Right renal cortex interstitium (tissue), 3 donors: ENCODE measurements at regions not wholly inside any gene's neighbourhood (a gene's known extent, or its start where the extent isn't known, plus 50 kb on each side); places are given as distances from the start of the nearest gene placed in this dataset.

Experiments
- DNase-seq, 3 donors: peaks; one replicate each; pipeline ENCODE4 v3.0.0-alpha.2; 2013; ENCODE audit warnings: low read depth in 3 of 3, low spot score in 2 of 3

DNA sequence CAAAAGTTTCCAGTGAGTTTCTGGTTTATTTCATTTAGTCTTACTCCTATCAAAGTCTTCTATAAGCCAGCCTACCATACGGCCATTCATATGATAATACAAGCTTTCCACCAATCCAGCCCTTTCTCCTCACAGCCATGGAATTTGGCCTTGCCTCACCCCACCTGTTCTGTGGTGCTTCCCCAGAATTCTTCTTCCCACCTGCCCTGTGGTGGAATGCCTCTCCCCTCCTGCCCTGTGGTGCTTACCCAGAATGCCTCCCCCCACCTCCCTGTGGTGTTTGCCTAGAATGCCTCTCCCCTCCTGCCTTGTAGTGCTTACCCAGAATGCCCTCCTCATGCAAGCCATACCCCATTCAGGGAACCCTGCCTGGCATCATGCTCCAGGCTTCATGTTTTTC is 90.3 kb upstream of the APC start:
- DNase-seq = no peak

DNA sequence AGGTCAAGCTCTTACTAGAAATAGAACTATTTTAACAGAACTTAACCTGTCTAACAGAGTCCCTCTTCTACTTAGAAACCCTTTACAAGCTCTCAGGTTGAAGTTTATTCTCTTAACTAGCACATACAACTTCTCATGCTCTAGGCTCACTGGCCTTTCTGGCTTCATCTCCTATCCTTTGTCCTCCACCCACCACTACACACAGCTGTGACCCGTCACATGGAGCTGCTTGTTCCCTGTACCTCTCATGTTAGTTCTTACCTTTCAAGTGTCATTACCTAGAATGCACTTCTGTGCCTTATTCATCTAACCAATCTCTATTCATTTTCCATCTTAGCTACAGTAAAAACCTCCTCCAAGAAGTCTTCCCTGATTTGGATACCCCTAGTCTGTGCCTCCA is 89.4 kb upstream of the APC start:
- no peak for DNase-seq

DNA sequence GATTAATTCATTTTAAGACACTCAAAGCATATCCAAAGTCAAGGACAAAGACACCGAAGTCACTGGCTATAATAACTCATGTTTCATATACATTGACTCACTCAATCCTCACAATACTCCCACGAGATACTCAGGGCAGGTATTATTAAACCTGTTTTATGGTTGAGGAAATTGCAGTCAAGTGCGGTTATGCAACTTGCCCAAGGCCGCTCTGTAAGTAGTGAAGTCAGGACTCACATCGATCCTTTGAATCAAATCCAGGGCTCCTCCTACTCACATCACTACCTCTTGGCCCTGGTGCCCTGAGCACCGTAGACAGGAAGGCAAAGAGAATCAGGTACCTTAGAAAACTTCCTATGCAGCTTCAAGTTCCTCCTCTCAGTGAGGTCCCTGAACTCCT is 87.8 kb upstream of the APC start:
- DNase-seq = no peak

DNA sequence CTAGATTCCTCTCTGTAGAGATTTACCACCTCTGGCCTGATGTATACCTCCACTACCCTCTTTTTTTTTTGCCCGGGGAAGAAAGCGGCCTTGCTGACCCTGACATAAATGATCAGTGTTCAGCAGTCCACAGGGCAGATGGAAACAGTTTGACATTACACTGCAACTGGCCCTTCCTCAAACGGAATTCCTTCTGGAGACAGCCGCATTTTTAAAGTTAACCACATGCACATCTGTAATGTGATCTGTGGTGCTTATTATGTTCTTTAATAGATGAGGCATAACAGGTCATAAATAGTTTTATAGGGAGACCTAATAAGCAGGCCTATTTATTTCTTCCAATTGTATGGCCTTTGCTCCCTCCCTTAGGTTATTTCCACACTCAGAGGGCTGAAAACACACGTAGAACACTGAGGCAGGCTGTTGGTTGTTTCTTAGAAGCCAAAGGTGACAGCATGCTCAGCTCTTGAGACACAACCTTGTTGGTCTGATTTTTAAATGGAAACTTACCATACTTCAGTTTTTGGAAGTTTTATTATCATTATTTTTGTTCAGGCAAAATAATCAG is 84.0 kb upstream of the APC start:
- DNase-seq = no peak

DNA sequence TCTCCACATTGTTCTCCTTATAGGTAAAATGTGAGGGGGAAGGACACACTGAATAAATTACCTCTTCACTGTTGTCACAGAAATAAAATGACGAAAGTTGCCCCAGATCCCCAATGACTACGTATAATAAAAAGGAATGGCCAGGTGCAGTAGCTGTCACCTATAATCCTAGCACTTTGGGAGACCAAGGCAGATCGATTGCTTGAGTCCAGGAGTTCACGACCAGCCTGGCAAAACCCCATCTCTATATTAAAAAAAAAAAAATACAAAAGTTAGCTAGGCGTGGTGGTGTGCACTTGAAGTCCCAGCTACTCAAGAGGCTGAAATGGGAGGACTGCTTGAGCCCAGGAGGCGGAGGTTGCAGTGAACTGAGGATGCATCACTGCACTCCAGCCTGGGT is 82.2 kb upstream of the APC start:
- no peak for DNase-seq

DNA sequence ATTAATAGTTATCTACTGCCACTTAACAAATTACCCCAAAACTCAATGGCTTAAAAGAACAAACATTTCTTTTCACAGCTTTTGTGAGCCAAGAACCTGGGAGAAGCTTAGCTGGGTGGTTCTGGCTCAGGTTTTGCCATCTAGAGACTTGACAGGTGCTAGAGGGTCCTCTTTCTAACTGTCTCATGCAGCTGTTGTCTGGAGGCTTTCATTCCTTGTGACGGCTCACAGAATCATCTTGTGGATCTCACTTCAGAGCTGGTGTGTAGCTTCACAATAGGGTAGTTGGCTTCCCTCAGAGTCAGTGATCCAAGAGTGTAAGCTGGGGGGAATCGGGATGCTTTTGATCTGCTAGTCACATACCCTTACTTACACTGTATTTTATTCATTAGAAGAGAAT is 81.2 kb upstream of the APC start:
- DNase-seq = no peak

DNA sequence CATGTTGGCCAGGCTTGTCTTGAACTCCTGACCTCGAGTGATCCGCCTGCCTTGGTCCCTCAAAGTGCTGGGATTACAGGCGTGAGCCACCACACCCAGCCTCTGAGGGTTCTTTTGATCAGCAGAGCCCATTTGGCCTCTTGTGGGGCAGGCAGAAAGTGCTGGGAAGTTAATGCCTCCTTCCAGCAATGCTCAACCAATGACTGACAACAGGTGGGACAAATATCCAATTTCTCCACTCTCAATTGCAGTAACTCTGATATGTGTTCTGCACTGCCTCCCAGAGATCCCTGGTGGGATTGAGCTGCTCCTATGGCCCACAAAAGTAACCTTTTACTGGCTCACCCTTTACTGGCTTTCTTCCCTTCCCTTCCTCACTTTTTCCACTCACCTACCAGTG is 79.9 kb upstream of the APC start:
- no peak for DNase-seq

DNA sequence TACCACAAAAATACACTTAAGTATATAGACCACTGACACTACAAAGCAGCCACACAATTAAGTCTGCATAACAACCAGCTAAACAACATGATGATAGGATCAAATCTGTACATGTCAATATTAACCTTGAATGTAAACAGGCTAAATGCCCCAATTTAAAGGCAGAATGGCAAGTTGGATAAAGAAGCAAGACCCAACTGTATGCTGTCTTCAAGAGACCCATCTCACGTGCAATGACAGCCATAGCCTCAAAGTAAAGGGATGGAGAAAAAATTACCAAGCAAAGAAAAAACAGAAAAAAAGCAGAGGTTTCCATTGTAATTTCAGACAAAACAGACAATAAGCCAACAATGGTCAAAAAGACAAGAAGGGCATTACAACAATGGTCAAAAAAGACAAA is 77.3 kb upstream of the APC start:
- DNase-seq = no peak

DNA sequence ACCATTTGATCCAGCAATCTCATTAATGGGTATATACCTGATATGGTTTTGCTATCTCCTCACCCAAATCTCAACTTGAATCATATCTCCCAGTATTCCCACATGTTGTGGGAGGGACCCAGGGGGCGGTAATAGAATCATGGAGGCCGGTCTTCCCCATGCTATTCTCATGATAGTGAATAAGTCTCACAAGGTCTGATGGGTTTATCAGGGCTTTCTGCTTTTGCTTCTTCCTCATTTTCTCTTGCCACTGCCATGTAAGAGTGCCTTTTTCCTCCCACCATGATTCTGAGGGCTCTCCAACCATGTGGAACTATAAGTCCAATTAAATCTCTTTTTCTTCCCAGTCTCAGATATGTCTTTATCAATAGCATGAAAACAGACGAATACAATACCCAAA is 74.5 kb upstream of the APC start:
- DNase-seq = no peak

DNA sequence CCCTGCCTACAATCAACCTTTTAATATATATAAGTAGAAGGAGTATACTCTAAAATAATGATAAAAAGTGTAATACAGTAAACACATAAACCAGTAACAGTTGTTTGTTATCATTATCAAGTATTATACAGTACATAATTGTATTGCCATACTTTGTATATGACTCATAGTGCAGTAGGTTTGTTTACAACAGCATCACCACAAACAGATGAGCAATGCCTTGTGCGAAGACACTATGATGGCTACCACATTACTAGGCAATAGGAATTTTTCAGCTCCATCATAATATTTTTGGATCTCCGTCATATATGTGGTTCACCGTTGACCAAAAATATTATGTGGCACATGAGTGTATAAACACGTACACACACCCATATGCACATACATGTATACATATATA is 69.7 kb upstream of the APC start:
- no peak for DNase-seq

DNA sequence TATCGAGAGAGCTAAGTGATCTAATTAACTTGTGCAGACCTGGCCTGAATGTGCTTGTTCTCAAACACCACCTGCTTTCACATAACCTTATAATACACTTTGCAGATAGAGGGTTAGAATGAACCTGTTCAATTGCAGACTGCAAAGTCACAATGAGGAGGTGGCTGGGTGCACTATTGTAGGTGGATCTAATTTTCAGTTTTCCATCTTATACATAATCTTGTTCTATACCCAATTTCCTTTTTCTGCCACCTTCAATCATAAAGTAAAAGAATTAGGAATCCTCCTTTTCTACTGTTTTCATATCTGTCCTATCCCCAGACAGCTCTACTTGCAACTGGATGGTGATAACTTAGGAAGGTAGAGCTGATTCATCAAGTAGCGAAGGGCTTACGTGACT is 68.8 kb upstream of the APC start:
- no peak for DNase-seq

DNA sequence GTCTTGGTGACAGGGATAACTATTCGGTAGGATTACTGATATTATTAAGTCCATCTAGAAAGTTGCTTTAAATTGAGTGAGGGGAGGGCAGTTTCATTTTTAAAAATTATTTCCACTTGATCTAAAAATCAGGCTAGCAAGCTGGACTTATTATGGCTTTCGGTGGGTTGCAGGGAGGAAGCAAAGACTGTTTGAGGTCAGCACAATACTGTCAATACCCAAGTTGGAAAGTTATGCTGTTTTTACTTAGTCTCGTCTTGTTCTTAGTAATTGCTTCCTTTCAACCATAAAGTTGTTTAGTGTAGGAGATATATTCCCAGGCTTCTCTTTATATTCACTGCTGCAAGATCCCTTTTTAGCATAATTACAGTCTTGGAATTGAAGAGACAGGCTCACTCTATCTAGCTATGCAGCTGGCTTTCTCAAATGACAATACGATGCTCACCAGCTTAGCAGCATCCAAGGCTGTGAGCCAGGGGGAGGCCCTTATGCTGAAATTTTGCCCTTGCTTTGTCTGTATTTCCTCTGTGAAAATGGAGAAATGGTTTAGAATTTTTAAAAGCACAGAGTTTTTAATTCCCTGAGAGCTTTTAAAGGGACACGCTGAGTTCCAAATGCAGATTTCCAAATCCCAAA is 68.2 kb upstream of the APC start:
- no peak for DNase-seq

DNA sequence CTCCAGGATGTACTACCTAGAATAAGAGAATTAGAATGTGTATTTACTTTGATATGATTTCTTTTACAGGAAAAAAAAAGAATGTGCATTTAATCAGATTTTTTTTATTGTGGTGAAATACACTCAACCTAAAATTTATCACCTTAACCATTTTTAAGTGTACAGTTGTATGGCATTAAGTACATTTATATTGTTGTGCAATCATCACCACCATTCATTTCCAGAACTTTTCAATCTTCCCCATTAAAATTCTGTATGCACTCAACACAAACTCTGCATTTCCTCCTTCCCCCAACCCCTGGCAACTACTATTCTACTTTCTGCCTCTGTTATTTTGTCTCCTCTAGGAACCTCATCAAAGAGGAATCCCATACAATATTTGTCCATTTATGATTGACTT is 66.0 kb upstream of the APC start:
- no peak for DNase-seq

DNA sequence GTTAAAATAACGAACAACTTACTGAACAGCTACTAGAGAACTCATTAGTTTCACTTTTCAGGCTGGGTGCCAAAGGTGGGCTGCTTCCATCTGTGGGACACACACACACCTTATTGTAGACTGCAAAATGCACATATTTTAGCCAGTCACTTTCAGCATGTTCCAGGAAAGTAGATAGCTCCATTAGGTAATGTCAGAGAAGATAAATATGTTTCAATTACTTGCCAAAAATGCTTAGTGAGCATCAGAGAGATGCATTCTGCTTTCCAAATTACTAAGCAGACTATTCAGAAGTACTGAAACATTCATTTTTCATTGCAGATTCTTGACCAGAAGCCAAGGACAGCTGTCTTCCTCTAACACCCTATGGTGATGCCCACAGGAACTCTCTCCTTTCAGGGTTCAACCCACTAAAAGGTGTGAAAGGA is 56.2 kb upstream of the APC start:
- no peak for DNase-seq

DNA sequence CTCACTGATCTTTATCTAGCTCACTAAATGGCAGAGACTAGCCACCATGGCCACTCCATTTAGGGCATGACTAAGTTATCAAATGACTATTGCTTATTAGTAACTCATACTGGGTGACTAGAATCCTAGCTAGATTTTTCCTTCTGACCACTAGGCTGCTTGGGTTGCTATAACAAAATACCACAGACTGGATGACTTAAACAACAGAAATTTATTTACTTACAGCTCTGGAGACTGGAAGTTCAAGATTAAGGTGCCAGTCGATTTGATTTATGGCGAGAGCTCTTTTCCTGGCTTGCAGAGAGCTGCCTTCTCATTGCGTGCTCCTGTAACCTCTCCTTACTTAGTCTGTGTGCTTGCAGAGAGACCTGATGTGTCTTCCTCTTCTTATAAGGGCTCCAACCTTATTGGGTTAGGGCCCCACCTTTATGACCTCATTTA is 55.0 kb upstream of the APC start:
- DNase-seq = no peak

DNA sequence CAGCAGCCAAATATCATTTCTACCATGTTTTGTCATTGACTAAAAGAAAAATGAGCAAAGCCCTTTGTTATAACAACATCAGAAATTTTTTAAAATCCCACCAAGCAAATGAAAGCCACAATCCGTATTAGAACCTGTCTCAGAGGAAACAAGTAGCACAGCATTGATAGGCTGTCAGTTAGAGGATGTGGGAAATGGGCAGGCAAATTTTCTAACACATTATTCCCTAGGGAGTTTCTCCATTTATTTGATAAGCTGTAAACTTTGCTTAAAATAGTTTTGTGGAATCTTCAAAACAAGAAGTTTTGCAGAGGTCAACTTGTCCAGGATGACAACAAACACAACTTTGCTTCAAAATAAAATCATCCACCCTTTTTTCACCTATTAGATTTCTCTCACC is 53.6 kb upstream of the APC start:
- no peak for DNase-seq

DNA sequence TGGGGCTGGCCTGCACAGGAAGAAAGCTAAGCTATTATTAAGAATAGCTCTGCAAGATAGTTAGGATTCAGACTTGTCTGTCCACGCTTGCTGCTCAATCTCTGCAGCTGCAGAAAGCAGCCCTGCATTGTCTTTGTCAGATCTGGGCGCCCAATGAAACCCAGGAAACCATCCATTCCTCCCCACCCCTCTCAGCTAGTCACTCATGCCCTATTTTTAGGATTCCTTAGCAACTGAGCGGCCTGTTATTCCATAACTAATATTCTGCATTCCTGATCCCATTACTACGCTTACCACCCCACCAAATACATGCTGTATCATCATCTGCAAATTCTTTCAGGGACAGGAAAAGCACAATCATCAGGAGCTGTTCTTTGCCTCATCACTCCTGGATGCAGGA is 52.9 kb upstream of the APC start:
- no peak for DNase-seq

DNA sequence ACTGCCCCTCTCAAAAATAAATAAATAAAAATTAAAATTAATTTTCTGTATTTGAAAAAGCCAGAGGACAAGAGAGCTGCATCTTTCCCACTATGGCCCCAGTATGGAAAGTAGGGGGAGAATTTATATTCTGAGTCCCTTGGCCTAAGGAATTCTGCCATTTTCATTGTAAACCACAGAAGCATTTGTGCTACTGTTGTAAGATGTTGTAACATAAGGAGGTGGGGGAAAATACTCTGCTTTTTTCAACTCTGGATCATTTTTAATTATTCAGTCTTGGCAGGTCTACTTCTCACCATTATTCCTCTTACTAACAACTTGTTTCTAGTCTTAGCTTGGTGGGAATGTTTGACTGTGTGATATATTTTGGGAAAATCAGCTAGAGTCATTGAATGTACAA is 52.3 kb upstream of the APC start:
- no peak for DNase-seq

DNA sequence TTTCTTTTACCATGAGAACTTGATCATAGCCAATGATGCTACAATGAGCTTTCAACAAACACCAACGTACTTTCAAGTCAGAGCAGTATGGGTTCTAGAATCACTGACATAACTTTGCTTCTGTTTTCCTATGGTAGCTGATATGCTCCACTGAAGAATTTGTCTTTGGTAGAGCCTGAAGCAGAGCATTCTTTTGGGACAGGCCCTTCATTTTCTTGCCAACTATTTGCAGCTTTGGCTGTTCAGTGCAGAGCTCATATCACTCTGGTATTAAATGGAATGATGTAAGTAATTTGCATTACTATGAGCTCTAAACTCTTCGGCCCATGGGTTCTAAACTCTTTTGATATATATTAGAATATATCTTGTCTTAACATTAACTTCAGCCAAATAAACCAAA is 51.8 kb upstream of the APC start:
- no peak for DNase-seq

DNA sequence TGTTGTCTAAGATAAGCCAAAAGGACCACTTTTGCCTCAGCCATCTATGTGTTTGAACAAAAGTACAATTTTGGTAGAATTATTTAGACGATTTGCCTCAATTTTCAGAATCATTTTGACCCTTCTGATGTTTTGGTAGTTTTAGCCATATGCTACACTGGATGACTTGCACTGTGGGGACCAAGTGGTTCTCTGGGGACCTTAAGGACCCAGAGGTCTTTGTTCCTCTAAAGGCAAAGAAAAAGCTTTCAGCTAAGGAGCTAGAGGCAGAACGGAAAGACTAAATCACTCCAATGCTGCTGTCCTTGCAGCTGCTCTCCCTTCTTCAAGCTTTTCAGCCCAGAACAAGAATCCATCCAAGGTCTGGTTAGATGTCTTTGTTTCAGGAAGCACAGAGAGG is 51.0 kb upstream of the APC start:
- no peak for DNase-seq

DNA sequence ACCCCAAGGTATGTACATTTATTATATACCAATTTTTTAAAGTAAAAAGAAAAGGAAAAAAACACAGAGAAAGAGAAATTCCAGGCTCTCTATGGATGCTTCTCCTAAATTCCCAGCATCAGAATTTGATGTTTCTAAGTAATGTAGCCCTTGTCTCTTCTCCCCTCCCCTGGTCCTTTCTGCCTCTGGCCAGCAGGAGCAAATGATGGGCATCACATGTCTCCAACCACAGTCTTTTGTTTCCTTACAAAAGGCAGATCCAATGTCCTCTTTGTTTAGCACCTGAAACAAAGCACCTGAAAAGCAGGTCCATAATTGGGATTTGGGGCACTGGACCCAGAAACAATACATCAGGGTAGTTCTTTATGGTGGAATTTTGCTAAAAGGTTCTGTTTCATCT is 50.4 kb upstream of the APC start:
- no peak for DNase-seq
